Fibroblast of villous mesenchyme (primary cell): ENCODE measurements at regions not wholly inside any gene's neighbourhood (a gene's known extent, or its start where the extent isn't known, plus 50 kb on each side); places are given as distances from the start of the nearest gene placed in this dataset.

ENCODE experiments used
- DNase-seq: peaks from one replicate; pipeline ENCODE4 v3.0.0-alpha.2; 2010; ENCODE audit warnings: low read depth
- H3K4me3 ChIP-seq: 2 replicates; pipeline ENCODE4 v1.5.1; 2011; ENCODE audit warnings: low read depth, mild to moderate bottlenecking, low read length
- TF ChIP-seq, protein P1 (sequence below): IDR thresholded peaks from 2 replicates; pipeline ENCODE4 v1.5.1; 2012; ENCODE audit warnings: low read depth, mild to moderate bottlenecking, low read length; ENCODE audit not compliant: insufficient read depth

DNA sequence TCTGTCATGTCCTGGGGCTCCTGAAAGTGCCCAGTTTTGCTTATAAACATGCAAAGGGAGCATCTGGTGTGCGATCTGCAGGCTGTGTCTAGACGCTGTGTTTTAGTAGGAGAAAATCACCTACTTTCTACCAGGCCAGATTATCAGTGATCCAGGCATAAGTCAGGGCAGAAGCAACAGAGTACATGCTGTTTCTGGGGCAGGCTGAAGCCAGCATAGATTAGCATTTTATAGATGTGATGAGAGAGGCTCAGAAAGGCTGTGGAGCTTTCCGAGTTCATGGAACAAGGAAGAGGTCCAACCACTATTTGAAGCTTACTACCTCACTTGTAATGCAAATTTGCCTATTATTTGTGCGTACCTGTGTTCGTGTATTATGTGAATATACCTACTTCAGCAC is 1208.4 kb upstream of the TENM4 start:
- no peak for DNase-seq
- TF ChIP-seq, protein P1, sequence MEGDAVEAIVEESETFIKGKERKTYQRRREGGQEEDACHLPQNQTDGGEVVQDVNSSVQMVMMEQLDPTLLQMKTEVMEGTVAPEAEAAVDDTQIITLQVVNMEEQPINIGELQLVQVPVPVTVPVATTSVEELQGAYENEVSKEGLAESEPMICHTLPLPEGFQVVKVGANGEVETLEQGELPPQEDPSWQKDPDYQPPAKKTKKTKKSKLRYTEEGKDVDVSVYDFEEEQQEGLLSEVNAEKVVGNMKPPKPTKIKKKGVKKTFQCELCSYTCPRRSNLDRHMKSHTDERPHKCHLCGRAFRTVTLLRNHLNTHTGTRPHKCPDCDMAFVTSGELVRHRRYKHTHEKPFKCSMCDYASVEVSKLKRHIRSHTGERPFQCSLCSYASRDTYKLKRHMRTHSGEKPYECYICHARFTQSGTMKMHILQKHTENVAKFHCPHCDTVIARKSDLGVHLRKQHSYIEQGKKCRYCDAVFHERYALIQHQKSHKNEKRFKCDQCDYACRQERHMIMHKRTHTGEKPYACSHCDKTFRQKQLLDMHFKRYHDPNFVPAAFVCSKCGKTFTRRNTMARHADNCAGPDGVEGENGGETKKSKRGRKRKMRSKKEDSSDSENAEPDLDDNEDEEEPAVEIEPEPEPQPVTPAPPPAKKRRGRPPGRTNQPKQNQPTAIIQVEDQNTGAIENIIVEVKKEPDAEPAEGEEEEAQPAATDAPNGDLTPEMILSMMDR: no peak
- H3K4me3 ChIP-seq: no peak overlapping the region

DNA sequence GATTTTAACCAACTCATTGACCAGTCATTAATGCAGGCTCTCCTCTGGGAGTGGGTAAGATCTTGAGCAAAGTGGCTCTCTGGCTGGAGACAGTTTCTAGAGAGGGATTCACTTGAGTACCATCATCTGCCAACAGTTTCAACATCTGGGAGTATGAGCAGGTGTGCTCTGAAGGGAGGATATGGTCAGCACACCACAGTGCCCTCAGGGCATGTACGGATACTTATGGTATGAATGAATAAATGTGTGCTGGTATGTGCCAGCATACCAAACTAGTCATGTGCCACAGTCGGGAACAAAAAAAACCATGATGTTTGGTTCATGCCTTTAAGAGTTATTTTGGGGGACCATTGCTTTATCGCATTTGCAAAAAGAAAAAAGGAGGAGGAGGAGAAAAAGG is 1197.5 kb upstream of the TENM4 start:
- no peak for DNase-seq

DNA sequence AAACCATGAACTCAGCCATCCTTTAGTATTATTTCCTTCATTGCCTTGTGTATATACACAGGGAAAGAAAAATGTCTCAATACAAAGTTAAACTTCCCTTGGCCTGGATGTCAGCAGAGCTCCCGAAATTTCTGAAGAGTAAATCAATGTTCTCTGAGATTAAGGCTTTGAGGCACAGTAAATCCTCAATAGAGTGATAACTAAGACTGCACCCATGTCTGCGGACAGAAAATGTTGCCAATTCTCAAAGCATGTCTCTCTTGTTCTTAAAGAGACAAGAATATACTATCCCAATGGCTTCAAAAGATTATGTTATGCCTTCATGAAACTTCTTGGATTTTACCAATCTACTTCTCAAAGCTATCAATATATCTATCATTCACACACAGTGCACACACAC is 1196.7 kb upstream of the TENM4 start:
- TF ChIP-seq, protein P1: no peak
- DNase-seq: peak; percentile 42

More for the DNA sequence above, 1197.5 kb upstream of the TENM4 start:
- TF ChIP-seq, protein P1: no peak
- no peak overlapping the region for H3K4me3 ChIP-seq

DNA sequence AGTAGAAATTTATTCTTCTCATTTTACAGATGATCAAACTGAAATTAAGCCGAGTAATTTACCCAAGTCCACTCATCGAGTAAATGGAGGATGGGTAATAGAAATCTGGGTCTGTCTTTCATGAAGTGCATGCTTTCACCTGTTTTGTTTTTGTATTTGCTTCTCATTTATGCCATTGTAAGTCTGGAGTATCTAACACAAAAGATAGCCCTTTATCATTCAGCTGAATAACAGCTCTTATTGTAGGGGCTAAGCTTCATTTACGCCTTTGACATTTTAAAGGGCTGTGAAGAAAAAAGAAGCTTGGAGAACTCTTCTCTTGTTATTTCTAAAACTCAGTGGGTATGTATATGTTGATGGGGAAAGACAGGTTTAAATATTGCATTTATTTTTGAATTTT is 1196.2 kb upstream of the TENM4 start:
- TF ChIP-seq, protein P1: no peak
- DNase-seq: no peak
- H3K4me3 ChIP-seq: no peak overlapping the region

More for the DNA sequence above, 1196.7 kb upstream of the TENM4 start:
- no peak overlapping the region for H3K4me3 ChIP-seq

DNA sequence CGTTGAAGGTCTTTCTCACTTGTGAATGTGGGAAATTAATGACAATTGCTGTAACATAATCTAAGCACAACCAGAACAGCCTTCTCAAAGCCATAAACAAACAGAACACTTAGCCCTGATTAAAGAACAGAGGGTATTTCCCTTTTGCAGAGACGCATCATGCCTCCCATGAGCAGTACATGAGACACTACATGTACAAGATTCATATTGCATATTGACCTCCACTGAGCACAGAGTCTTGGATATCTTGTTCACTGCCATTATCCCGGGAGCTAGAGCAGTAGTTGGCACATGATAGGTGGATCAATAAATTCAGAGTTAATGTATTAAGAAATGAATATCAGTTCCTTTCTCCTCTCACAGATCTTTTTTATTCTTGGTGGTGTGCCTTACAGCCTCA is 1194.3 kb upstream of the TENM4 start:
- no peak for DNase-seq
- TF ChIP-seq, protein P1: no peak
- no peak overlapping the region for H3K4me3 ChIP-seq

DNA sequence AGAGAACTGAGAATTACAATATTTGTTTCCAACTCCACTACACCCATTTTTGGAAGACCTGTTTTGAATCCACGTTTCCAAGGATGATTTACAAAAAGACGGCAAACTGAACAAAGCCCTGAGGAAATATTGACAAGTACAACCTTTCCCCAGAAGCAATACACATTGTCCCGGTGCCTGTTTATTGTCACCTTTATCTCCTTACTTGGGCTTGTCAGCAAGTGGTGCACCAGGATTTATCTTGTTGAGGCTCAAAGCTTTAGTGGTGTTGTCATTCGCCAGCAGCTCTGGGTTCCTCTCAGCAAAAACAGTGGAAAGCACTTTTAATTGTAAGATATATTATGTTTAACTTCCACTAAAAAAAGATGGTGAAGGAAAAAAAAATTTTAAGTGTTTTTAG is 1191.9 kb upstream of the TENM4 start:
- no peak overlapping the region for H3K4me3 ChIP-seq
- DNase-seq: no peak
- TF ChIP-seq, protein P1: no peak

DNA sequence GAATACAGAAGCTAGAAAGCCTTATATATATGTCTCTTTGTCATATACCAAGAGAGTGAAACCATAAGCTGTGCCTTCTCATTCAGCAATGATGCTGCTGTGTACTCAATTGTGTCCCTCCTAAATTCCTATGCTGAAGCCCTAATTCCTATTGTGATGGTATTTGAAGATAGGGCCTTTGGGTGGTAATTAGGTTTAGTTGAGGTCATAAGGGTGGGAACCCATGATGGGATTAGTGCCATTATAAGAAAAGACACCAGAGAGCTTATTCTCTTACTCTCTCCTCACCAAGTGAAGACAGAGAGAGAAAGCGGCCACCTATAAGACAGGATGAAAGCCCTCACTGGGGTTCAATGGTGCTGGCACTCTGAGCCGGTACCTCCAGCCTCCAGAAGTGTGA is 1191.3 kb upstream of the TENM4 start:
- TF ChIP-seq, protein P1: no peak
- DNase-seq: no peak
- H3K4me3 ChIP-seq: no peak overlapping the region
